Smooth muscle cell of the brain vasculature (primary cell): ENCODE measurements at regions not wholly inside any gene's neighbourhood (a gene's known extent, or its start where the extent isn't known, plus 50 kb on each side); places are given as distances from the start of the nearest gene placed in this dataset.

Experiments
- DNase-seq: peaks from one replicate; pipeline ENCODE4 v3.0.0-alpha.2; 2012; ENCODE audit warnings: low read depth, low spot score

- peak; percentile 37 for DNase-seq
Observed at GRCh38 chr6:168157272-168158212, 78.5 kb upstream of the FRMD1 start.

DNA sequence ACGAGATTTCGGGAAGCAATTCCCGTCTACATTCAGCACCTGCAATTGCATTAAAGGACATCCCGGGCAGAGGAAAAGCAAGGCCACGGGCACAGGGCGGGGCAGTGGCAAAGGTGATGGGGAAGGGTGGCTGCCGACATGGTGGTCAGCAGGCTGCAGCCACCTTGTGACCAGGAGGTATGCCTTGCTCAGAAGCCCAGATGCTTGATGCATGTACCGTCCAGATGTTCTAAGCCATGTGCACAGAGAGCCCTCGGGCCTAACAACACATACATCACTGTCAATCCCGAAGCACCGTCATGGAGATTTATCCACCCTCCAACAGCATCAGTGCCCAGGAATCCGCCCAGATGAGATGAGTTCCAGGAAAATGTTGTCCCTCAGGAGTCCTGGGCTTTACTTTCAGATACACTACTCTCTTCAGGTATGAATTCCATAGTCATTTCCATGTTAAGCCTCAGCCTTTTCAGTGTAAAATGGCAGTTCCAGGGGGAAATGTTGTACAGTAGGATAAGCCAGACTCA is 77.8 kb upstream of the FRMD1 start:
- DNase-seq: no peak

GRCh38 chr6:168155821-168156741 is 77.1 kb upstream of the FRMD1 start:
- no peak for DNase-seq

- no peak for DNase-seq
Observed at GRCh38 chr6:168155193-168155592, 76.2 kb upstream of the FRMD1 start.

DNA sequence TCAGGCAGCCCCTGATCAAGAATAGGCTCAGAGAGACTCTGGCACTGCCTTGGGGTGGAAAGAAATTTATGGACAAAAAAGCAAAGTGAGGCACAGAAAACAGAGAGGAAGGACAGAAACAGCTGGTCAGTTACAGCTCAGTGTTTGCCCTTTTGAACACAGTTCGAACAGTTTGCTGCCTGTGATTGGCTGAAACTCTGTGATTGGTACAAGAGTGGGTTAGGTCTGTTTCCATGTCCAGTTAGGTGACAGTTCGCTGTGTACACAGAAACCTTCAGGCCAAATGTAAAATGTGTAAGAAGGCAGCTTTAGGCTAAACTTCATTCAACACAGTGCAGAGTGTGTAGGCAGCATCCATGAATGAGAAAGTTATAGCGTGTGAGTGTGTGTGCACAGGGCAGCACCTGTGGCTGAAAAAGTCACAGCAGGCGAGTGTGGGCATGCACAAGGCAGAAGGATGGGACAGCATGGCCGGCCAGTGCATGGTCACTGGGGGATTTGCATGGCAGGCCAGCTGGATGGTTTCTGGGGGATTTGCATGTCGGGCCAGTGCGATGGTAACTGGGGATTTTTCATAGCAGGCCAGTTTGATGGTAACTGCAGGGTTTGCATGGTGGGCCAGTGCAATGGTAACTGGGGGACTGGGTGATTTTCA is 75.4 kb upstream of the FRMD1 start:
- no peak for DNase-seq

- DNase-seq: no peak
Observed at GRCh38 chr6:168153553-168153952, 74.5 kb upstream of the FRMD1 start.

DNA sequence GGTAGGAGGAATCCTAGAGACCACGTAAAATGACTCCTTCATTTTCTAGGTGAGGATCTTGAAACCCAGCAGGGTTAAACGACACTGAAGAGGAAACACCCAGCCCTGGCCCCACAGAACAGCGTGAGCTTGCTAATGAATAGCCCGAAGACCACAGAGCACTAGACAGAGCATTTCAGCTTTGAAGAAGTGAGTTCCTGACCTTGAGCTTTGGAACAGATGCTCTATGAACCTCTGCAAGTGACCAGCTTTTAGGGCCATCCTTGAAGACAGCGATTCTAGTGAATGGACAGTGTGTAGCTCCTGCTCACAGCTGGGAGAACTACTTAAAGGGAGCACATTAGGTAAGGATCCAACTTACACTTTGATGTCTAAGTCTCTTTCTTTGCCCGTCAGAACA is 74.0 kb upstream of the FRMD1 start:
- DNase-seq: no peak

DNA sequence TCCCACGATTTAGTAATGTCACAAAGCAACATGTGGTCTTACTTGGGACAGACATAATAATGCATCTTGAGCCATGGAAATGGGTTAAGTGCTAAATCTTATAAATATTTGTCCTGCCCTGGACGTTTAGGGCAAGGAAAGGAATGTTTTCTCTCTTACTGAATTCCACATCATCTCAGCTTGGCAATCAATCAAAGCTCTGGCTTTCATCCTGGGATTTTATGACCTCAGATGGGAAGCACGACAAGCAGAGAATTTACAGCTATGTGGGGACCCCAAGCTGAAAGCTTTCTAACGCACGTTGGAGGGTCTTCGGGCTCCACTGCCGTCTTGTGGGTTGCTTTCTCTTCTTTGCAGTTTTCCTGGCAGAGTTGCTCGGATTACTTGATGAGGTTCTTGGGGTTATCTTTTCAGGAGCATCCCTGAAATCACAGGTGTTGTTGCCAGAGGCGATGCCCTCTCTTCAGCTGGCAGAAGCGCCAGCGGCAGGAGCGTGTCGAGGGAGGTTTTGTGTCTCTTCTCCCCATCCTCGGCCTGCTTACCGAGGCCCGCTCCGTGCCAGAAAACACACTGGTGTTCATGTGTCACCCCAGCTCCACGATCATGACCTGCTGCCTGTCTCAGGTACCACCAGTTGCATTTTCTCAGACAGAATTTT is 73.4 kb upstream of the FRMD1 start:
- no peak for DNase-seq

GRCh38 chr6:168150551-168151320 is 71.7 kb upstream of the FRMD1 start:
- DNase-seq: no peak

DNA sequence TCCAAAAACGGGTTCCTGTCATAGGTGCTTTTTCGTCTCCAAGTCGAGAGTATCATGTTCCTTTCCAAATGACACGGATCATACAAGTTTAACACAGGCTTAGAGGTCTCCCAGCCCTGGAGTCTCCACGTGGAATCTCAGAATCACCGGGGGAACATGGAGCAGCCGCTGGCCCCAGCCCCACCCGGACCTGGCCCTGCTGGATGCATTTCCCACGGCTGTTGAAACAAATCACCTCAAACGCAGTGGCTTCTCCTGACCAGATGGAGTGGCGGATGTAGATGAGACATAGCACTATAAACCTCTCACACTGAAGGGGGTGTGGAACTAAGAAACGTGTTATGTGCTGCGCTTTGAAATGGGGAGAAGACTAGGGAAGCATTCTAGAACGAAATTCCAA is 70.0 kb upstream of the FRMD1 start:
- no peak for DNase-seq

GRCh38 chr6:168148231-168148849 is 69.3 kb upstream of the FRMD1 start:
- no peak for DNase-seq

- no peak for DNase-seq
Observed at GRCh38 chr6:168147205-168147738, 68.3 kb upstream of the FRMD1 start.

GRCh38 chr6:168145747-168146596 is 67.0 kb upstream of the FRMD1 start:
- DNase-seq: no peak

DNA sequence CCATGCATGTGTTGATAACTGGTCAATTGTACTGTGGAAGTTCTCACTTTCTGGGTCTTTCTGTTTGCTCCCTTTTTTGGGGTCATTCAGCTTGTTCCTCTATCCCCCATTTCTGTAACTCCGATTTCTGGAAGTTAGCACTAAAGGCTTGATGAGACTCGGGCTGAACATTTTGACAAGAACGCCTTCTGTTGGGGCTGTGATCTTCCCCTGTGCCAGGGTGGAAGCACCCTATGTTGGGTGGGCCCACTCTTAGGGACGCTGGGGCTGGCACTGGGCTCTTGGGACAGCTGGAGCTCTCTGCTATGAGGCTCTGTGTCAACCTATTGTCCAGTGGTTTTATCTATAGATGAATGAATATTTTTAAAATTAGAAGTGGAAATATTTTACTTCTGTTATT is 60.1 kb upstream of the FRMD1 start:
- DNase-seq: no peak

DNA sequence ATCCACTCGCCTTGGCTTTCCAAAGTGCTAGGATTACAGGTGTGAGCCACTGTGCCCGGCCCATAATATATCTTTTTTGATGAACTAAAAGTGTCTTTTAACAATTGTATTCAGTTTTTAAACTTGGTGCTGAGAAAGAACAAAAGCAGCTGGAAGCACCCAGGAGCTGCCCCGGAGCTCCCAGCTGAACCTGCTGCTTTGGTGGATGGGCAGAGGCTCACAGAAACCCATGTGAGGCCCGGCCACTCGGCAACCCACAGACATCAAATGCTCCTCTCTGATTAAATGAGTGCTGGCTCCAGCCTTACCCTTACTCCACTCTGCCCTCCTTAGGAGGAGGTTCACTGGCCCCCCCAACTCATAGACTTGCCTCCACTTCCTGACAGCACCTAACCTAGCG is 59.4 kb upstream of the FRMD1 start:
- DNase-seq: no peak

- DNase-seq: no peak
Observed at GRCh38 chr6:168137024-168137423, 58.0 kb upstream of the FRMD1 start.

GRCh38 chr6:168136622-168137021 is 57.6 kb upstream of the FRMD1 start:
- DNase-seq: no peak

GRCh38 chr6:168136001-168136400 is 57.0 kb upstream of the FRMD1 start:
- DNase-seq: no peak
